ENCODE measurements at regions not wholly inside any gene's neighbourhood (a gene's known extent, or its start where the extent isn't known, plus 50 kb on each side); places are given as distances from the start of the nearest gene placed in this dataset.

GRCh38 chr7:85974176-85974575, 669.5 kb upstream of the GRM3 start:
- no peak for TF ChIP-seq CTCF (IDR thresholded peaks at IDR 0.05; ENCODE audit: low read depth, low read length)
- no peak for TF ChIP-seq POLR2A (IDR thresholded peaks at IDR 0.05; ENCODE audit: extremely low read depth, insufficient read length)
- no peak for TF ChIP-seq MAX (IDR thresholded peaks at IDR 0.05; ENCODE audit: low read depth, low read length)
- no peak for TF ChIP-seq MYC (IDR thresholded peaks at IDR 0.05; ENCODE audit: low read depth, low read length)

All from NB4 (cell line).